ENCODE measurements at regions not wholly inside any gene's neighbourhood (a gene's known extent, or its start where the extent isn't known, plus 50 kb on each side); places are given as distances from the start of the nearest gene placed in this dataset.

DNA sequence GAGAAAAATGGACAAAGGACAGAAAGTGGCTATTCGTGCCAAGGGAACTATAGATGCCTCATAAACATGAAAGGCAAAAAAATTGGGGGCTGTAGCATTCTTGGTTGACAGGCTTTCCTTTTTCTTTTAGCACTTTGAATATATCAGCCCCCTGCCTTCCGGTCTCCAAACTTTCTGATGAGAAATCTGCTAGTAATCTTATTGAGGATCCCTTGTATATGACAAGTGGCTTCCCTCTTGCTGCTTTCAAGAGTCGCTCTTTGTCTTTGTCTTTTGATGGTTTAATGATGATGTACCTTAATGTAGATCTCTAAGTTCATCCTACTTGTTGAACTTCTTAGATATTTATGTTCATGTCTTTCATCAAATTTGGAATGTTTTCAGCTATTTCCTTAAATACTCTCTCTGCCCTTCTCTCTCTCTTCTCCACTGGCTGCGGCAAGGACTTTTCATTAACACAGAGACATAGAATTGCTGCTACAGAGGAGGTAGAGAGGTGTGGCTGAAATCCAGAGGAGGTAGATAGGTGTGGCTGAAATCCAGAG, 59.4 kb upstream of the EPHB3 start:
- TF ChIP-seq, protein P1, sequence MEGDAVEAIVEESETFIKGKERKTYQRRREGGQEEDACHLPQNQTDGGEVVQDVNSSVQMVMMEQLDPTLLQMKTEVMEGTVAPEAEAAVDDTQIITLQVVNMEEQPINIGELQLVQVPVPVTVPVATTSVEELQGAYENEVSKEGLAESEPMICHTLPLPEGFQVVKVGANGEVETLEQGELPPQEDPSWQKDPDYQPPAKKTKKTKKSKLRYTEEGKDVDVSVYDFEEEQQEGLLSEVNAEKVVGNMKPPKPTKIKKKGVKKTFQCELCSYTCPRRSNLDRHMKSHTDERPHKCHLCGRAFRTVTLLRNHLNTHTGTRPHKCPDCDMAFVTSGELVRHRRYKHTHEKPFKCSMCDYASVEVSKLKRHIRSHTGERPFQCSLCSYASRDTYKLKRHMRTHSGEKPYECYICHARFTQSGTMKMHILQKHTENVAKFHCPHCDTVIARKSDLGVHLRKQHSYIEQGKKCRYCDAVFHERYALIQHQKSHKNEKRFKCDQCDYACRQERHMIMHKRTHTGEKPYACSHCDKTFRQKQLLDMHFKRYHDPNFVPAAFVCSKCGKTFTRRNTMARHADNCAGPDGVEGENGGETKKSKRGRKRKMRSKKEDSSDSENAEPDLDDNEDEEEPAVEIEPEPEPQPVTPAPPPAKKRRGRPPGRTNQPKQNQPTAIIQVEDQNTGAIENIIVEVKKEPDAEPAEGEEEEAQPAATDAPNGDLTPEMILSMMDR (IDR thresholded peaks at IDR 0.05), result no peak
- no peak for TF ChIP-seq ZFX (IDR thresholded peaks at IDR 0.05; ENCODE audit: borderline replicate concordance)

All from 22Rv1 (cell line).